ENCODE measurements at regions not wholly inside any gene's neighbourhood (a gene's known extent, or its start where the extent isn't known, plus 50 kb on each side); places are given as distances from the start of the nearest gene placed in this dataset.
A peak's percentile ranks its signal among the peaks of the same experiment; 100 is the strongest.

DNA sequence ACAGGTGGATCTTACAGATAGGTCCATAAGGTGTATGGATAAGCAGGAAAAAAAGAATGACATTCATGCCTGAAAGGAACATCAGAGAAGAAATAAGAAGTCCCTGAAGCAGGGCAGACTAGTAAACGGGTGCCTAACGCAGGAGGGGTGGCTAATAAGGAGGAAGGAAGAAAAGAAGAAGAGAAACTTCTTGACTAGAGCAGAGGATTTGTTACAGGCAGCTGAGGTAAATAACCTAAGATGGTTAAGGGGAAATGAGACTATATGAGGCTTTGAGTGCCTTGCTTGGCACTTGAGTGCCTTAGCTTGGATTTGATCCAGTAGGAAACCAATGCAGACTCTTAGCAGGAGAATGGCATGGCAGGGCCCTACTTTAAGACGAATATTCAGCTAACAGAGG lies 313.5 kb upstream of the PDE4D start:
- DNase-seq (ENCODE audit: low read depth) = no peak
- H3K4me3 ChIP-seq (ENCODE audit: low read length) = no peak overlapping the region
- TF ChIP-seq, protein P1, sequence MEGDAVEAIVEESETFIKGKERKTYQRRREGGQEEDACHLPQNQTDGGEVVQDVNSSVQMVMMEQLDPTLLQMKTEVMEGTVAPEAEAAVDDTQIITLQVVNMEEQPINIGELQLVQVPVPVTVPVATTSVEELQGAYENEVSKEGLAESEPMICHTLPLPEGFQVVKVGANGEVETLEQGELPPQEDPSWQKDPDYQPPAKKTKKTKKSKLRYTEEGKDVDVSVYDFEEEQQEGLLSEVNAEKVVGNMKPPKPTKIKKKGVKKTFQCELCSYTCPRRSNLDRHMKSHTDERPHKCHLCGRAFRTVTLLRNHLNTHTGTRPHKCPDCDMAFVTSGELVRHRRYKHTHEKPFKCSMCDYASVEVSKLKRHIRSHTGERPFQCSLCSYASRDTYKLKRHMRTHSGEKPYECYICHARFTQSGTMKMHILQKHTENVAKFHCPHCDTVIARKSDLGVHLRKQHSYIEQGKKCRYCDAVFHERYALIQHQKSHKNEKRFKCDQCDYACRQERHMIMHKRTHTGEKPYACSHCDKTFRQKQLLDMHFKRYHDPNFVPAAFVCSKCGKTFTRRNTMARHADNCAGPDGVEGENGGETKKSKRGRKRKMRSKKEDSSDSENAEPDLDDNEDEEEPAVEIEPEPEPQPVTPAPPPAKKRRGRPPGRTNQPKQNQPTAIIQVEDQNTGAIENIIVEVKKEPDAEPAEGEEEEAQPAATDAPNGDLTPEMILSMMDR (conservative IDR thresholded peaks at IDR 0.05; ENCODE audit: low read length) = no peak

- H3K4me3 ChIP-seq (ENCODE audit: low read length) = no peak overlapping the region
- TF ChIP-seq, protein P1 (conservative IDR thresholded peaks at IDR 0.05; ENCODE audit: low read length) = no peak
- no peak for DNase-seq (ENCODE audit: low read depth)
Measured at GRCh38 chr5:60206234-60206633, 312.7 kb upstream of the PDE4D start.

GRCh38 chr5:60205071-60205470 lies 311.5 kb upstream of the PDE4D start:
- TF ChIP-seq, protein P1 (conservative IDR thresholded peaks at IDR 0.05; ENCODE audit: low read length) = no peak
- H3K4me3 ChIP-seq (ENCODE audit: low read length) = no peak overlapping the region
- DNase-seq (ENCODE audit: low read depth) = no peak

- TF ChIP-seq, protein P1 (conservative IDR thresholded peaks at IDR 0.05; ENCODE audit: low read length) = no peak
- H3K4me3 ChIP-seq (ENCODE audit: low read length) = no peak overlapping the region
- peak; percentile 83 for DNase-seq (ENCODE audit: low read depth)
Measured at GRCh38 chr5:60196385-60197113, 303.0 kb upstream of the PDE4D start.

DNA sequence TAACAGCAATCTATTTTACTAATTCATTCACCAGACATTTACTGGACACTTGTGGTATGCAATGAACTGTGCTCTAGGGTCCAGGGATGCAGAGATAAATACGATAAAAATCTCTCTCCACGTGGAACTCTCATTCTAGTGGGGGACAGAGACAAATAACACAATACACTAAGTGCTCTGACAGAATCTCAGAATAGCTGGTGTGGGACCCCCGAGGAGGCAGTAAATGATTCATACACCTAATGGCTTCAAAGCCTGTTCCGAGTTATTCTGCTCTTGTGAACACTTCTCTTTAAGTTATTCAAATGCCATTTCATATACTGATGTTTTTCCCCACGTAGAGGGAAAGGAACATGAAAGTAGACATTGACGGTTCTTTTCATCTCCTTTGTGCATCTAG lies 302.0 kb upstream of the PDE4D start:
- H3K4me3 ChIP-seq (ENCODE audit: low read length) = no peak overlapping the region
- TF ChIP-seq, protein P1 (conservative IDR thresholded peaks at IDR 0.05; ENCODE audit: low read length) = no peak
- no peak for DNase-seq (ENCODE audit: low read depth)

DNA sequence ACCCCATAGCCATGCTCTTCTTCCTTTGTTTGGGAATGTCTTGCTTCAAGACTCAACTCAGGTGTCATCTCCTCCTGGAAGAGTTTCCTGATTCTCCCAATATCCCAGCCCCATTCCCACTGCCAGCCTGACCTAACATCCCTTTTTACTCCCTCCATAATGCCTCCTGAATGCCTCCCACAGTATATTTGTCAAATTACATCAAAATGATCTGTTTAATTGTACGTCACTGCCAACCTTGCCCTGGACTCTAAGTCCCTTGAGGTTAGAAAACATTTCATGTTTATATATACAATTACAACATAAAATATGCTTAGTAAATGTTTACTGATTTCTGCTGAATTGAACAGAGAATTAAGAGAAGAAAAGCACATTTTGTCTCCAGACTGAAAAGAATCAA lies 301.6 kb upstream of the PDE4D start:
- TF ChIP-seq, protein P1 (conservative IDR thresholded peaks at IDR 0.05; ENCODE audit: low read length) = no peak
- H3K4me3 ChIP-seq (ENCODE audit: low read length) = no peak overlapping the region
- DNase-seq (ENCODE audit: low read depth) = no peak

Data from AG10803 (cell line).